Stimulated activated CD8-positive, alpha-beta memory T cell treated with anti-CD3 and anti-CD28 coated beads, Interleukin-15, amount 100 ng/mL, for 1 hour (primary cell): ENCODE measurements at regions not wholly inside any gene's neighbourhood (a gene's known extent, or its start where the extent isn't known, plus 50 kb on each side); places are given as distances from the start of the nearest gene placed in this dataset.
"Not testable (repeated sequence)": the region's sequence is repeated elsewhere in the genome, so short reads cannot be mapped to it uniquely, and the experiment has no call there.

Experiments
- DNase-seq: peaks from one replicate; pipeline ENCODE4 v3.0.0-alpha.2; 2020; ENCODE audit warnings: low read depth

GRCh38 chr2:131738996-131739434, 211.3 kb downstream of the CCDC74A start:
- DNase-seq: not testable (repeated sequence)

- no peak for DNase-seq
These were observed 226.2 kb downstream of the CCDC74A start for GRCh38 chr2:131753640-131754561.

- no peak for DNase-seq
These were observed 227.4 kb downstream of the CCDC74A start for GRCh38 chr2:131754929-131755720.

GRCh38 chr2:131756141-131756907, 228.6 kb downstream of the CCDC74A start:
- no peak for DNase-seq

DNA sequence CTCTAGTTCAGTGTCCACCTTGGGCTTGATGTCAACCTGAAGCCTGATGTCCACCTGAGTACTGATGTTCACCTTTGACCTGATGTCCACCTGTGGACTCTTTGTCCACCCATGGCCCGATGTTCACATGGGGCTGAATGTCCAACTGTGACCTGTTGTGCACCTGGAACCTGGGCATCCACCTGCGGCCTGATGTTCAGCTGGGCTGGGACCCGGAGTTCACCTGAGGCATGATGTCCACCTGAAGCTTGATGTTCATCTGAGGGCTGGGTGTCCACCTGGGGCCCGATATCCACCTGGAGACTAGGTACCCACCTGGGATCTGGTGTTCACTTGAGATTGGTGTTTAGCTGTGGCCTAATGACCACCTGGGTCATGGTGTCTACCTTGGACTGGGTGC, 231.3 kb downstream of the CCDC74A start:
- DNase-seq: not testable (repeated sequence)

DNA sequence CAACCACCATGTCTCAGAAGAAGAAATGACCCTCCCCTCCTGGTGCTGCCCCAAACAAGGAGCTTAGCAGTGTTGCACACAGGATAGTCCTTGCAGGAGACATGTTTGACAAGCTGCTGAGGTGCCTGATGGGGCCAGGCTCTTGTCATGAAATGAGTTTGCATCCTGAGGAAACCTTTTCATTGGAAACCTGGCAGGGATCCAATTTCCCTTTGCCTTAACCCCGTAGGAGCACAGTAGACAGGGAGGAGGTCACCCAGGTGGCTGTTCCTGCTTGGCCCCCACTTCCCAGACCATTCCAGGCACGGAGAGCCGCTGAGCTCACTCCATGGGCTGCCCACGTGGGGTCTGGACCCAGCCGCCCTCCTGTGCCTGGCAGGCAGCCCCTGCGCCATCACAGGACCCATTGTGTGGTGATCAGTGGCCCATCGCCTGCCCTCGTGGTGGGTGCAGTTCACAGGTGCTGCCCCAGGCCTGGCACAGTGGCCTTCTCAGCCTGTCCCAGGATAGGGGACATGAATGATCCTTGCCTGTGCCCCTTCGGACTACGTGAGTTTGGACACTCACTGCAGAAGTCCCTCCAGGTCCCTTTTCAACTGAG, 247.4 kb downstream of the CCDC74A start:
- not testable (repeated sequence) for DNase-seq

DNA sequence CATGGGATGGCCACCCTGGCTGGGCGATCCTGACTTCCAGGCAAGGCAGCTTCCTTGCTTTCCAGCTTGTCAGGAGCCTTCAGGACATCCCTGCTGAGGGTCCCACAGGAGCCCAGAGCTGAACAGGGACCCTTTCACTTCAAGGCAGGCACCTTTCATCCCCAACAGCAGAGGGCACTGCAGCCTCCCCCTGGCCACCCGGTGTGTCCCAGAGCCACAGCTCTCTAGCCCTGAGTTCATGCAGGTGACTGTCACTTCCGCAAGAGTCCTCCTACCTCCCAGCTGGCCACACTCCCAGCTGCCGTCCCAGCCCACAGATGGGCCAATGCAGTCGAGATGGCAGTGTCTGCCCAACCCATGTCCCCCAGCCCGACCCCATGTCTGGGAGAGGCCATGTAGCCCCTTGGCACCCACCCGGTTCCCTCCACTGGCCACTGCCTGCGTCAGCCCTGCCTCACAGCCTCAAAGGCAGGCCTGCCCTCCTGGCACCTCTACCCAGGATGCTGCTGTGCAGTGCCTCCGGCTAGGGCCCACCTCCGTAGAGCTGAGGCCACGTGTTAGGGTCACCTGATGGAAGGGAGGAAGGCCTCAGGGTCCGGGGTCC, 248.3 kb downstream of the CCDC74A start:
- DNase-seq: not testable (repeated sequence)

- DNase-seq: not testable (repeated sequence)
These were observed 252.8 kb downstream of the CCDC74A start for GRCh38 chr2:131780446-131780845.

DNA sequence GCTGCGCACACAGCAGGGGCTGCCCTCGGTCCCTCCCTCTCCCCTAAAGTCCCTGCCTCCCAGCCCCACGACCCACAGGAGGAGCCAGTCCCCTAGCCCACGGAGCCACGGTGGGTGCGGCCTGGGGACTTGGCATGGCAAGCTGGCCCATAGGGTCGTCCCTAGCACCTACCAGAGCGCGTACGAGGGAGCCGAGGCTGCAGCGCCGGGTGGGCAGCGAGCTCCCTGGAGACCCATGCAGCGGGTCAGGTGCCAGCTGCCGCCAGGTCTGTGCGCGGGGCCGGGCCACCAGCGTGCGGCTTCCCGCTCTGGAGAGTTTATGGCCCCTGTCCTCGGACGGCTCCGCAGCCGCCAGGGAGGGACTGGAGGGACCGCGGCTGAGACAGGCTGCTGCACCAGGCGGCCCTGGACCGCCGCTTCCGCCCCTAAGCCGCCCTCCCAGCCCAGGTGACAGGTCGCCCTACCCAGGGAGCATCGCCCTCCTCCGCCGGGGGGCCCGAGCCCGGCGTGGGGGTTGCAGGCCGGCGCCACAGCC, 273.6 kb downstream of the CCDC74A start:
- no peak for DNase-seq

DNA sequence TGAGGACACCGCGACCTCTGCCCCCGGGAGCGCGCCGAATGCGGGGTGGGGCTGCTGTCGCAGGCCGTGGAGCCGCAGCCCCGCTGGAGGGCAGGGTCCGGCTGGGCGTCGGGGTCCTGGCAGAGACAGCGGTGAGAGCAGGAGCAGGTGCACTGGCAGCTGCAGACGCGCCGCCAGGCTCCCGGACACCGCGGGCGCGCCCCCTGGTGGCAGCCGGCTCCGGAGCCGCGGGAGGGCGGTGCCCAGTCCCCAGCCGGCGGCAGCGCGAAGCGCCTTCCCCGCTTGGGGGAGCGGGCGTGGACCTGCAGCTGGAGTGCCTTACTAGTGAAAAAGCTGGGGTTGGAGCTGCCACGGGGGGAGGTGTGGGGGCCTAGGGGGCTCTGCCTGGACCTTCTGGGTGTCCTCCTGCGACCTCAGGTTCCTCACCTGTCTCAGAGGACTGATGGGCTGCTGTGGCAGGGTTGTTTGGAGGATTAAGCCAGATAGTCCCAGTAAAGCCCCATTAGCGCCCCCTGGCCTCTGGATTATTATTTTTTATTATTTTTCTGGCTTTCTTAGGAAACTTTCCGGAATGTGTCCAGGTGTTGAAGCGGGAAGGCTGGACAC, 274.2 kb downstream of the CCDC74A start:
- DNase-seq: peak; percentile 42

GRCh38 chr2:131802351-131802836, 274.7 kb downstream of the CCDC74A start:
- DNase-seq: peak; percentile 2

- not testable (repeated sequence) for DNase-seq
These were observed 275.5 kb downstream of the CCDC74A start for GRCh38 chr2:131803237-131803636.

DNA sequence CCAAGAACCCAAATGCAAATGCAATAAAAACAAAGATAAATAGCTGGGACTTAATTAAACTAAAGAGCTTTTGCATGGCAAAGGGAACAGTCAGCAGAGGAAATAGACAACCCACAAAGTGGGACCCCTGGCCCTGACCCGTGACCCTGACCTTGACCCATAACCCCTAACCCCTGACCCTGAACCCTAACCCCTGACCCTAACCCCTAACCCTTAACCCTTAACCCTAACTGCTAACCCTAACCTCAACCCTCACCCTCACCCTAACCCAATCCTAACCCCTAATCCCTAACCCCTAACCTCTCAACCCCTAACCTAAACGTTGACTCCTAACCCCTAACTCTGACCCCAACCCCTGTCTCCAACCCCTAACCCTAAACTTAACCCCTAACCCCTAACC, 284.9 kb downstream of the CCDC74A start:
- DNase-seq: not testable (repeated sequence)

DNA sequence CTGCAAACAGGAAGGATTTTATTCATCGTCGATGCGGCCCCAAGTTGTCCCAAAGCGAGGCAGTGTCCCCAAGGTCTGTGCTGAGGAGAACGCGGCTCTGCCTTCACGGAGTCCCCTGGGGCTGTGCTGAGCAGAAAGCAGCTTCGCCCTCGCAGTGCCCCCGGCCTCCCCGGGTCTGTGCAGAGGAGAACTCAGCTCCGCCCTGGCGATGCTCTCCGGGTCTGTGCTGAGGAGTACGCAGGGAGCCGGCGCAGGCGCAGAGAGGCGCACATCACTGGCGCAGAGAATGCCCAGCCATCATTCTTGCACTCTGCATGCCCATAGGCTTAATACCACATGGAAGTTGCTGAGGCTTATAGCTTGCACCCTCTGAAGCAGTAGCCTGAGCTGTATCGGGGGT, 285.7 kb downstream of the CCDC74A start:
- not testable (repeated sequence) for DNase-seq

DNA sequence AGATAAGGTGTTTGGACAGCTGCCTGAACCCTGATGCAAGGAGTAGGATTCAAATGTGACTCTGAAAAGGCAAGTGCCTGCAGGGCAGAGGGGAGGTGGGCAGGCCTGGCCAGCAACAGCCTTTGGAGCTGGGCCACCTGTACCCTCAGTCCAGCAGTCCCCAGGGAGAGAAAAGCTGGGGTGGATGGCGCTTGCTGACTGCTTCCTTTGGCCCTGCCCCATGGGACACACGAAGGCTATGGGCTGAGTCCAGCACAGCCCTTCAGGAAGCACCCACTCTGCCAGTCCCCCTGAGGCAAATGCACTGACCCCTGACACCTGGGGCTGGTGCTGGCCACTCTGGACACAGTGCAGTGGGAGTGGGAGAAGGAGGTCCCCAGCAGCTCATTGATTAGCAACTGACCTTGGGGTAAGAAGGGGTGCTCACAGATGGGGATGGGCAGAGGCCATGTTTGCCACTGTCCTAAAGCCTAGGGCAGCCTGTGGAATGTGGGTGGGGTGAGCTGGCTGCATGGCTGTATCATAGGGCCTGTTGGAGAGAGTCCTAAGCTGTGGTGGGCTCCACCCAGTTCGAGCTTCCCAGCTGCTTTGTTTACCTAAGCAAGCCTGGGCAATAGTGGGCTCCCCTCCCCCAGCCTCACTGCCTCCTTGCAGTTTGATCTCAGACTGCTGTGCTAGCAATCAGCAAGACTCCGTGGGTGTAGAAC, 290.7 kb downstream of the CCDC74A start:
- DNase-seq: not testable (repeated sequence)

DNA sequence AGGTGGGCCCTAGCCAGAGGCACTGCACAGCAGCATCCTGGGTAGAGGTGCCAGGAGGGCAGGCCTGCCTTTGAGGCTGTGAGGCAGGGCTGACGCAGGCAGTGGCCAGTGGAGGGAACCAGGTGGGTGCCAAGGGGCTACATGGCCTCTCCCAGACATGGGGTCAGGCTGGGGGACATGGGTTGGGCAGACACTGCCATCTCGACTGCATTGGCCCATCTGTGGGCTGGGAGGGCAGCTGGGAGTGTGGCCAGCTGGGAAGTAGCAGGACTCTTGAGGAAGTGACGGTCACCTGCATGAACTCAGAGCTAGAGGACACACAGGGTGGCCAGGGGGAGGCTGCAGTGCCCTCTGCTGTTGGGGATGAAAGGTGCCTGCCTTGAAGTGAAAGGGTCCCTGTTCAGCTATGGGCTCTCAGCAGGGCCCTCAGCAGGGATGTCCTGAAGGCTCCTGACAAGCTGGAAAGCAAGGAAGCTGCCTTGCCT, 294.6 kb downstream of the CCDC74A start:
- DNase-seq: not testable (repeated sequence)

GRCh38 chr2:131823058-131823457, 295.4 kb downstream of the CCDC74A start:
- DNase-seq: not testable (repeated sequence)

DNA sequence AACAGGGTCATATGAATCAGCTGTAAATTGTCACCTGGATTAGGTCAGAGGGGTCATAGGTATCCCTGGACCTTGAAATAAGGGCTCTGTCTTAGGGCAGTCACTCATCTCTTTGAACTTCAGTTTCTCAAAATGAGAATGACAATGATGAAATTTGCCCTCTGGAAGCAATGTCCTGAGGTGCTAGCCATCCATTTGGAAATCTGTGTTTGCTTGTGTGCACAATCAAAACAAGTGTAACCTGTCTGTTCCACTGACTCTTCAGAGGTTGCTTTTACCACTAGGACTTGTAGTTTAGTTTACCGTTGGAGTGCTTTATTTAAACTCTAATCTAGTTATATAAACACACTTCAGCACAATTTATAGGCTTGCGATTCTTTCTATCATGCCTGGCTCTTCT, 297.3 kb downstream of the CCDC74A start:
- not testable (repeated sequence) for DNase-seq

GRCh38 chr2:131827481-131828163, 299.9 kb downstream of the CCDC74A start:
- no peak for DNase-seq
